ENCODE measurements at regions not wholly inside any gene's neighbourhood (a gene's known extent, or its start where the extent isn't known, plus 50 kb on each side); places are given as distances from the start of the nearest gene placed in this dataset.

GRCh38 chr5:23027830-23028229, 174.7 kb upstream of the CDH12 start:
- no peaks in the 10 kb centered on the region for H3K36me3 ChIP-seq
- no peaks in the 10 kb centered on the region for H3K4me1 ChIP-seq (ENCODE audit: insufficient read depth)
- H3K27ac ChIP-seq: no peak overlapping the region
- no peaks in the 10 kb centered on the region for H3K27me3 ChIP-seq
- intact Hi-C loops (cut with DNase I): no loop called here
- H3K4me3 ChIP-seq: no peak overlapping the region
- DNase-seq: no peak
- no peaks in the 10 kb centered on the region for H3K9me3 ChIP-seq
- TF ChIP-seq, protein P1, sequence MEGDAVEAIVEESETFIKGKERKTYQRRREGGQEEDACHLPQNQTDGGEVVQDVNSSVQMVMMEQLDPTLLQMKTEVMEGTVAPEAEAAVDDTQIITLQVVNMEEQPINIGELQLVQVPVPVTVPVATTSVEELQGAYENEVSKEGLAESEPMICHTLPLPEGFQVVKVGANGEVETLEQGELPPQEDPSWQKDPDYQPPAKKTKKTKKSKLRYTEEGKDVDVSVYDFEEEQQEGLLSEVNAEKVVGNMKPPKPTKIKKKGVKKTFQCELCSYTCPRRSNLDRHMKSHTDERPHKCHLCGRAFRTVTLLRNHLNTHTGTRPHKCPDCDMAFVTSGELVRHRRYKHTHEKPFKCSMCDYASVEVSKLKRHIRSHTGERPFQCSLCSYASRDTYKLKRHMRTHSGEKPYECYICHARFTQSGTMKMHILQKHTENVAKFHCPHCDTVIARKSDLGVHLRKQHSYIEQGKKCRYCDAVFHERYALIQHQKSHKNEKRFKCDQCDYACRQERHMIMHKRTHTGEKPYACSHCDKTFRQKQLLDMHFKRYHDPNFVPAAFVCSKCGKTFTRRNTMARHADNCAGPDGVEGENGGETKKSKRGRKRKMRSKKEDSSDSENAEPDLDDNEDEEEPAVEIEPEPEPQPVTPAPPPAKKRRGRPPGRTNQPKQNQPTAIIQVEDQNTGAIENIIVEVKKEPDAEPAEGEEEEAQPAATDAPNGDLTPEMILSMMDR (IDR thresholded peaks at IDR 0.05): no peak
- no peak for TF ChIP-seq EP300 (IDR thresholded peaks at IDR 0.05)
- no peak for TF ChIP-seq POLR2A (IDR thresholded peaks at IDR 0.05)
- 90 to 91% (median 90%) methylated on average over 4 of the region's 4 CpGs for WGBS, 3 donors

DNA sequence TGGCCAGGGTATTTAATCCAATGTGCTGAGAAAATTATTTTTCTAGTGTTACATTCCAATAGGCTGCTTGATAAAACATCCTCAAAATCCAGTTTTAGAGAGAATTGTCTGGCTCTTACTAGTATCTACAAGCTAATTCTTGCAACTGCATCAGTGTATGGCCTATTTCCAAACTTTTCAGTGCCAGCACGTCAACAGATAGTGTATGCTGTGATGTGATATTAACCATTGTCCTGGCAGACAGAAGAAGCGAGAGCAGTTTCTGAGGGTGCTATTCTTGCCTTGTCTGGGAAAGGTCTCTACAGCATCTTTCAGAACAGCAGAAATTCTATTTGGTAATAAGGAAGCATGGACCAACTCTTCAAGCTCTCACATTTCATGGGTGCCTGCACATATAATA, 174.2 kb upstream of the CDH12 start:
- no peak overlapping the region for H3K4me3 ChIP-seq
- intact Hi-C loops (cut with DNase I): no loop called here
- no peaks in the 10 kb centered on the region for H3K4me1 ChIP-seq (ENCODE audit: insufficient read depth)
- H3K27ac ChIP-seq: no peak overlapping the region
- no peaks in the 10 kb centered on the region for H3K36me3 ChIP-seq
- H3K9me3 ChIP-seq: no peaks in the 10 kb centered on the region
- 61 to 71% (median 65%) methylated on average over 2 of the region's 2 CpGs for WGBS, 3 donors
- DNase-seq: no peak
- H3K27me3 ChIP-seq: no peaks in the 10 kb centered on the region
- TF ChIP-seq, protein P1 (IDR thresholded peaks at IDR 0.05): no peak
- no peak for TF ChIP-seq POLR2A (IDR thresholded peaks at IDR 0.05)
- TF ChIP-seq EP300 (IDR thresholded peaks at IDR 0.05): no peak

DNA sequence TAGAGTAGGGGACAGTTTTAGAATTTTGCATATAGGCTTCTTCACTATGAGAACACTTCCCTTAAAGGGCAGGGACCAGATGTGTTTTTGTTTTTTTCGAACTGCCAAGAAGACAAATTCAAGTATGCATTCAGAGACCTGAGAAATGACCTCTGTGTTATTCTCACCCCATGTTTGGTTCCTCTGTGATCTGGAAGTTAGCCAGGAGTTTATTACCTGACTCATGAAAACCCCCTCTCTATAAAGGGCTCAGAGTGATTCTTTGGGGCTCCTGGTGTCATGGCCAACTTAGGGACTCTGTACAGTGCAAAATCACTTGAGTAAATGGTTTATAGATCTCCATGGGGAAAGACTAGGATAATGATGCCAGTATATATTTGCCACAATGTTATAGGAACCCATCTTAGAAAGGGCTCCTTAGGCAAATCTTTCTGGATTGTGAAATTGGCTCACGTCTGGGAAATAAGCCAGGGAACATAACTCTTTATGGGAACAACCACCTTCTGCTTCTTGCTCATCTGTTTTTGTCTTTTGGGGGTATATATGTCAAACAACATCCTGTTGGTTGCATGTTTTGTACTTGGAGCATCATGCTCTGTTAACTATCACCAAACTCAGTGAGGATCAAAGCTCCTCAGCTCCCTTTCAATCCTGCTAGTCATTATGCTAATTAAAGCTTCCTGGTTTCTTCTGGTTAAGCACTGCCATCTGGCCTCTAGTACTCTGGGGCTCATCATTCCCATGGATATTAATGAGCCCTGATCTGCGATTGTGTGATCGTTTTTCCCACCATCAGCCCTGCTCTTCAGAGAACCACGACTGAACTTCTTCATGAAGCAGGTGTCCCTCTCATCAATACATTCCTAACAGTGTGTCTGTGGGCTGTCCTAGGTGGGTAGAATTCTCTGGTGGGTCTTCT, 173.4 kb upstream of the CDH12 start:
- no peak for DNase-seq
- Histone ChIP-seq H3K4me1 (ENCODE audit: insufficient read depth) (no peaks in the 10 kb centered on the region), H3K9me3 (no peaks in the 10 kb centered on the region), H3K4me3 (no peak overlapping the region), H3K27me3 (no peaks in the 10 kb centered on the region), H3K27ac (no peak overlapping the region), H3K36me3 (no peaks in the 10 kb centered on the region)
- WGBS, 3 donors: 71 to 77% (median 74%) methylated on average over 5 of the region's 5 CpGs
- intact Hi-C loops (cut with DNase I): no loop called here
- TF ChIP-seq, protein P1 (IDR thresholded peaks at IDR 0.05): no peak
- no peak for TF ChIP-seq EP300 (IDR thresholded peaks at IDR 0.05)

DNA sequence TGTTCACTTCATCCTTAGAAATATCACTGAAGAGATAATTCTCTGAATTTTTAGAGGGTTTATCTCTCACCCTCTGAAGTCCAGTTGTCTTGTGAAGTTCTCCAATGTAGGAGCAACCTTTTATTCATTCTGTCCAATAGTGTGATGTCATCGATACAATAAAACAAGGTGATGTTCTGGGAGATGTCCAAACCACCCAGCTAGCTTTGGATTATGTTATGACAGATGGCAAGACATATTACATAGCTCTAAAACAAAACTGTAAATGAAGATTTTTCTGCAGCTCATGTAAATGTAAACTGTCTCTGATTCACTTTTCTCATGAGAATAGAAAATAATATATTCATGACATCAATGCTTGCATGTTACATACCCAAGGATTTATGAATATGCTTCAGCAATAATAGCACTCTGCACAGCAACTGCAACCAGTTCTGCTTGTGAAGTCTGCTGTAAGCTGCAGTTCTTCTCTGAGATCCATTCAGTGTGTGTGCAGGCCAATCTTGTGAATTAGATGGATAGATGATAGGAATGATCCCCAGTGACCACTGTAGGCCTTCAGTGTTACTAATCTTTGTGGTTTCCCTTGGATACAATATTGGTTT, 172.6 kb upstream of the CDH12 start:
- 74 to 85% (median 76%) methylated on average over 1 of the region's 1 CpG for WGBS, 3 donors
- no peaks in the 10 kb centered on the region for H3K4me1 ChIP-seq (ENCODE audit: insufficient read depth)
- intact Hi-C loops (cut with DNase I): no loop called here

More for the DNA sequence above, 172.6 kb upstream of the CDH12 start:
- TF ChIP-seq POLR2A (IDR thresholded peaks at IDR 0.05): no peak
- TF ChIP-seq, protein P1 (IDR thresholded peaks at IDR 0.05): no peak
- TF ChIP-seq EP300 (IDR thresholded peaks at IDR 0.05): no peak
- no peak for DNase-seq
- no peaks in the 10 kb centered on the region for H3K27me3 ChIP-seq
- no peak overlapping the region for H3K27ac ChIP-seq
- no peak overlapping the region for H3K4me3 ChIP-seq
- H3K9me3 ChIP-seq: no peaks in the 10 kb centered on the region
- H3K36me3 ChIP-seq: no peaks in the 10 kb centered on the region

Measured in ovary (tissue), 7 donors.